8988T (cell line): ENCODE measurements at regions not wholly inside any gene's neighbourhood (a gene's known extent, or its start where the extent isn't known, plus 50 kb on each side); places are given as distances from the start of the nearest gene placed in this dataset.

Source experiments
- DNase-seq: peaks from one replicate; pipeline ENCODE4 v3.0.0; 2011

DNA sequence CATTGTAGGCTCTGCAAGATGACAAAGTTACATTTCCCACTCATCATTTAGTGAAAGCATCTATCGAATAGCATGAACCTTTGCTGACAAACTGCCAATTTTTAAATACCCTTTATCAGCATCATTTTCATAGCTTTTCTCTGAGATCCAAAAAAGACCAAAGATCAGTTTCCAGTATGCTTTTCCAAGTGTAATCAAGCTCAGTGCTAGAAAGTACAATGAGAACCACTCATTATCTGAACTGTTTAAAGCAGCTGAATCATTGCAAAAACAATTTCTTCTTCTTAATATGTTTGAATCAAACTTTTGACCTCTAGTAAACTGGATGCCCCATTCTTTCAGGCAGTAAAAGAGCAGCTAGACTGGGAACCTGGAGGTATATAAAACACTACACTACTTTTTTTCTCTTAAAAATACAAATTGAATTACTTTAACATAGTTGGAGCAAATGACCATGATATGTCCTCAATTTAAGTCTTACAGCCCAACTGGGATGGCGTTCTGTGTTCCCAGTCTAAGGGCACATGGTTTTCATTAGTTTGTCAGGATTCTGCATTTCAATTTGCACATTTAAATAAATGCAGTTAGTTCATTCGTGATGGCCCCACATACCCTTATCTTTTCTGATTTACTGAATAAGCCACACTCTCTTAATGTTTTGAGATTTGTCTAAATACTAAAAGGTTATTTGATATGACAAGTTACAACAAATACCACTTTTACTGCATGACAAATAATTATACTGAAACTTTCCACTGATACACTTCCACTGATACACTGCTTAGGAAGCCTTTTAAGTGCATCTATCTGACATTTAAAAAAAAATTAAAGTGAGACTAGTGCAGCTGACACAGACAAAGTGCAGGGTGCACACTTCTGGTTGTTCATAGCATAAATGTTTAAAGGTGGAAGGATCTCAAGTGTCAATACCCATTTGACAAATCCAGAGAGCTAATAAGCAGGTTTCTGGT is 146.0 kb upstream of the FRMD4B start:
- no peak for DNase-seq

DNA sequence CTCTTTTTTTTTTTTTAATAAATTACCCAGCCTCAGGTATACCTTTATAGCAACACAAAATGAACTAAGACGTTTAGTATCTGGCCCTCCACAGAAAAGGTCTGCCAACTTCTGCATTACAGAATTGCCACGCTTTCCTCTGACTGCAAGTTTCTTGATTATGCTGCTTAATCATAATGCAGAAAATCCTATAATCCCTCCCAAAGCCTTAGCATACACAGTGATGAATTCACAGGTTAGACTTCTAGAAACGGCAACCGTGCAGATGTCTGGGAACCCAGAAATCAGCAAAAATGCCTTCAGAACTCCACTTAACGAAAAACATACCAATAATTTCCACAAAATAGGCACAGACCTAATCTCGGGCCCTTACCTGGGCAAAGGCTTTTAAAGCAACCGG is 144.7 kb upstream of the FRMD4B start:
- DNase-seq = no peak

DNA sequence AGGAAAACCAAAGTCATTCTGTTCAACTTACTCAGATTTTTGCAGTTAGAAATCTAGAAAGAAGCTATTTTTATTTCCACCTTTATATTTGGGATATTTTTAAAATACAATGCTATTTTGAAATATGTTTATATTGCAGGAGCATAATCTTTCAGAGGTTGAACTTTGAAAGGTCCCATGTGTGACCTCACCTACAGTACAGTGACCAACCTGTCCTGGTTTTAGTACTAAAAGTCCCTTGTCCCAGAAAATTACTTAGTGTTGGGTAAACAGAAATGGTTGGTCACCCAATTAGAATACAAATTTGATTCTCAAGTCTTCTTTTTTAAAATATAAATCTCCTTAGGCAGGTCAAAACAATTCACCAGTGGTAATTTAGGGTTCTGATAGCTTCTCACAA is 141.6 kb upstream of the FRMD4B start:
- no peak for DNase-seq

DNA sequence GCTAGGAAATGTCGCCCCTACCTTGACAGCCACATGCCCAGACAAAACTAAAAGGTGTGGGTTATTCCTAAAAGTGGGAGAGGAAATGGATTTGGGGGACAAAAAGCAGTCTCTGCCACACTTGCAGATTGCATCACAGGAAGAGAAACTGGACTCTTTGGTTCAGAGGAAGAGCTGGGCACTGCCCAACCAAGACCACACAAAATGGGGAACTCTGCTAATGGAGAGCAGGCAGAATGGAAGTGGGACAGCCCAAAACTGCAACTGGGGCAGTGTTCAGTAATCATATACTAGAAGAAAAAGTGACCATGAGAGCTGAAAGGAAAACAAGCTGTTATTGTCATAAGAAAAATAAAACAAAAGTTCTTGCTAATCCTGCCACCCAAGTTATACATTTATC is 138.9 kb upstream of the FRMD4B start:
- no peak for DNase-seq

DNA sequence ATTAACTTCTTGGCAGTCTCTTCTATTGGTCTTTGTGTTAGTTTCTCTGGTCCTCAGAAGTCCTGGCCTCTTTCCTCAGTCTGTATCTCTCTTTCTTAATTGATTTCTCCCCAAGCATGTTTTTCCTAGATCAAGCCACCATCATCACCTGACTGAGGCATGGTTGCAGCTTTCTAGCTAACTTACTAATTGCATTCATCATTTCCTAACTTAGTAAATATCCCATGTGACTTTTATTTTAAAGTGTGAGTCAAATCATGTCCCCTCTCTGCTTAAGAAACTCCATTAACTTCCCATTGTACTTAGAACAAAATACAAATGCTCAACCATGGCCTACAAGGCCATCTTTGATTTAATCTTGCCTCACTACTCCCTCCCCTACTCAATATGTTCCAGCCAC is 135.4 kb upstream of the FRMD4B start:
- DNase-seq = no peak

DNA sequence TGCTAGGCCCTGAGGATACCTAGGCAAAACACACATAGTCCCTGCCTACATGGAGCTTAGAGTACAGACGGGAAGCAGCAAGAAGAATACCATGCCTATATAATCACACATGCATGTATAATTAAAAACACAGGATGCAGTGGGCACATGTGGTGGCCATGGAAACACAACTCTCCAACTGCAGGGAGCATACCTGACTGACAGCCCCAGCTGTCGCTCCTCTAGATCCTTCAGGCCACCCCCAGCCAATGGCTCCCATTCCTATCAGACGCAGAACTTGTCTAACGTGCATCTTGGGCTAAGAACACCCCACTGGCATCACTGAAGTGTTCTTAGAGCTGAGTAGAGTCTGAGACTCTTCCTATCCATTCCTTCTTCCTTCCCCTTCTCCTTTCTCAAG is 125.5 kb upstream of the FRMD4B start:
- DNase-seq = no peak

DNA sequence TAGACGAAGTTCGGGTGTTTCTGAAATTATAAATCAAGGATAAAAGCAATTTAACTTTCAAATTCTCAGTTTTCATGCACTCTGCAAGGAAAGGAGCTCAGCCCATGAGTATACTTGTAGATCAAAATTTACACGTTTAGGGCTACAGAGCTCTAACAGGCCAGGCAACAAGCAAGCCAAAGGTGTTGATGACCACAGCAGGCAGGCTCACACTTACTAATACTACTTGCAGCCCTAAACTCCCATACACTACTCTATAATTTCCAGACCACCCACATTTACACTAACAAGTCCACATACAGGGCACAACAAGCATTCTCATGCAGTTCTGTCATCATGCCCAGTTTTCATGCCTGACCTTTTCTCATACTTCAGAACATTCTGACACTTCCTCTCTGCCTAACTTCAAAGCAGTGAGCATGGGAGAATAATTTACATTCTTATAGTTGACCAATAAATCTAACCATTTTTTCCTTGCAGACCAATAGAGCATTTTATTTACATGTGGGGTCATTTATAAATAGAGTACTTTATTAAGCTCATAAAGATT is 124.7 kb upstream of the FRMD4B start:
- DNase-seq = no peak

DNA sequence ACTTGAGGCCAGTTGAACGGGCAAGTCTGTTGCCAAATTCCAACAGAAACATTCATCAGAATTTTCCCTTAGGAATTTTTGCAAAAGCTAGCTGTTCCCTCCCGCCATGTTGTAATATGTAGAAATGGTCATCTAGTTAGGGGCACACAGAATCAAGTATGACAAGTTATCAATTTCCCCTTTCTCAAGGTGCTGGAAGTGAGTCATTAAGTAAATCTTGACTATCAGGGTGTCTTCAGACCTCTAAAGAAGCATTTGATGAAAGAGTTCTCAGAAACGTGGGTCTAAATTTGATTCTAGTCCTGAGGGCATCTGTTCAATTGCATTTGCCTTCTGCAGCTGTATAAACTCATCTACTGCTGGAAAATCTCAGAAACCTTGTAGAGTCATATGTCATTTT is 123.4 kb upstream of the FRMD4B start:
- no peak for DNase-seq

DNA sequence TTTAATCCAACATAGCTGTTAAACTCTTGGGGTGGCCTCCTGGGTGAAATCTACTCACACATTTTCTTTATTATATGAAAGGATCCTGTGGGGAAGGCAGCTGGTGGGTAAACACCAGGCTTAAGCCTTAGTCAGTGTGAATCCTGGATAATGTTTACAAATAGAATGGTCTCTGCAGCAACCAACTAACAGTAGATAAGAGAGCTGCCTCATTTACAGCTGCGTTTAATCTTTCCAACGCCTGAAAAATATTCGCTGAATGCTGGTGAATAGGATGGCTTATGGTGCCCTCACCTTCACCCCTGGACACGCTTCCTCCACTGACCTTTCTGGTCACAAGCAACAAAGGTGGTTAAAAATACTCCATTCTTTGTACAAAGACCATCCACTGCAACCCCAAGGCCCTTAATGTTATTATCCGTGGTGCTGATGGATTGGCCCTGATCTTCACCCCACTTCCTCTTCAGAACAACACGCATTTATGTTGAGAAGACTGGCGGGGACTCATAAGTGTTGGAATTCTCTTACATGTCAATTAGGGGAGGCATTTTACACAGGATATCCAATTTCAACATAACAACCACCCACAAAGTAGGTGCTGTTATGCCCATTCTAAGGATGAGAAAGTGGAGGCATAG is 120.0 kb upstream of the FRMD4B start:
- DNase-seq = no peak

DNA sequence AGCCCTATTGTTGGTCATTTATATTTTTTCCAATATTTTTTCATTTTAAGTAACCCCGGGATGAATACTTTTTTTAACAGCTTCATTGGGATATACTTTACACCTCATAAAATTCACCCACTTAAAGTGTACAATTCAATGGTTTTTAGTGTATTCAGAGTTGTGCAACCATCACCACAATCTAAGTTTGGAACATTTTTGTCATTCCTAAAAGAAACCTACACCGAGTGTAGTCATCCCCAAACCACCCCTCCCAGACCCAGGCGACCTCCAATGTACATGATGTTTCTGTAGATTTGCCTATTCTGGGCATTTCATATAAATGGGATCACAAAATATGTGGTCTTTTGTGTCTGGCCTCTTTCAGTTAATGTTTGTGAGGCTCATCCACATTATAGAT is 118.3 kb upstream of the FRMD4B start:
- DNase-seq = no peak

DNA sequence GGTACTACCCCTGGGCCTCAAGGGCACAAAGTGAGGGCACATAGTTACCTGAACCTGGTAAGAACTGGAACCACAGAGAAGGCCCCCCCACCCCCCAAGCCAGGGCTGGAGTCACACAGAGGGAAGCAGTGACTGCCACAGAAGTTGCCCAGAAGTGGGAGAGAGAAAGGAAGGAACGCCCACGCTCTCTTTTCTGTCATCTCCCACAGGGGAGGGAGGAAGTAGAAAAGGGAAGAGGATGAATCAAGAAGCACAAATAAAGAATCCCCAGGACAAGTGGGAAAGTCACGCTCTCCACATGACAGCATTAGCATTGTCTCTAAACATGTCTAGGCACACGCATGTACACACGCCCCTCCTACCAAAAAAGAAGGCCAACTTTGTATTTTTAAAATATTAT is 114.7 kb upstream of the FRMD4B start:
- DNase-seq = no peak

DNA sequence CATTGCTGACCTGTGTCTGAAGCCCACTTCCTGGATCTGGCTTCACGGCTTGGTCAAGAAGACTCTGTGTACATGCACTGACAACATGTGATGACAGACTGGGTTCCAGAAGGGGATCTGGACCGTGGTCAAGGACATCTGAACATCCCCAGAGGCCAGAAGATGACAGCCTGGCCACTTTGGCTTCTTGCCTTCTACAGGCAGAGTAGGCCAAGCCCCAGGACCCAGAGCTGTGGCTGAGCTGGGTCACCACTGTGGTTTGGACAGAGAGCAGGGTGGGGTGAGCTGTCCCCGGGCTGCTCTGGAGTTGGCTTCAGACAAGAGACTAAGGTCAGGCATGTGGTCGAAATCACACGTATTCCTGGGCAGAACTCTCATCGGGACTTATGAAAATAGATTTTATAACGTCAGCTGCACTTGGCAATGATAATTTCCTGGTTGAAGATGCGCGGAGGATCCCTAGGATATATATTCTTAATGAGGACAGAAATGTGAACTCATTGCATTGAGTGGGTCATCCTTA is 114.1 kb upstream of the FRMD4B start:
- DNase-seq = no peak

DNA sequence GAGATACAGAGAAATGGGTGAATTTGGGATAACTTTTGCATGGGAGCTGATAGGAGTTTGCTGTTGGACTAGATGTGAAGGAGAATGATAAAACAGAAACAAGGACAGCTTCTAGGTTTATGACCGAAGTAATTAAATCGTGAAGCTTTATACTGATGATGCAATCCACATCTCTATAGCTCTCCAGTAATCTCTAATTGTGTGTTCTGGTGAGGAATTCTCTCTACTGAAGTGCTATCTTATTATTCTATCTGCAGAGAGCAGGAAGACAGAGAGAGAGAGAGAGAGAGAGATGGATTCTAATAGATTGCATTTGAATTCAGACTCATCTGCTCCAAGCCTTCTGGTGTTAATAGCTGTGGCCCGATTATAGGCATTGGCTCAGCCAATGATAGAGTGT is 113.5 kb upstream of the FRMD4B start:
- DNase-seq = no peak

DNA sequence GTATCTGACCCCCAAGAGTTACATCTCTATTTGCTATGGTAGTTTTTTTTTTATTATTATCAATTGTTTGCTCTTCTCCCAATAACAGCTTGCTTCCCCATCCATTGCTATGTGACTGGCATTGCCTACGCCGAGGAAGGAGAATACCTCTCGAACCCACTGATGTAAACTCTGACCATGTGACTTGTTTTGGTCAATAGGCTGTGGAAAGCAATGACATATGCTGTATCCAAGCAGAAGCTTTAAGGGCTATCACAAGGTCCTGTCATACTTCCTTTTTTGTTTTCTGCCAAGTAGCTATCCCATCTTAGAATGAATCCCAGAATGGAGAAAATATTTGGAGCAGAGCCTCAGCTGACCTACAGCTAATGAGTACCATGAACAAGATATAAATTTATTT is 111.0 kb upstream of the FRMD4B start:
- no peak for DNase-seq

DNA sequence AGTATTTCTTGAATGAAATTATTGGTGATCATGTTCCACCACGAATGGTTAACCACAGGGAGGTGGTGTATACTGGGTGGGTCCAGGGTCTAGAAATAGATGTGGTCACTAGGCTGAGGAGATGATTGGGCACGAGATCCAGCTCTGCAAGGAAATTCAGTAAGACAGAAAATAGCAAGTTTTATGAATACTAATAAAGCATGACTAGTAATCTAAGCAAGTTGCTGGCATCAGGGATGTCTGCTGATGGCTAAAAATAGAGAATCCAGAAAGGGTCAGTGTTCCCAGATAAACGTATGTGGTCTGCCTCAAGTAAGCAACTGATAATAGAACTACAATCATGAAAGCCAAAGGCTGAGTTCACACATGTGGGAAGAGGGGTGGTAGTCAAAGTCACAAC is 108.3 kb upstream of the FRMD4B start:
- no peak for DNase-seq

DNA sequence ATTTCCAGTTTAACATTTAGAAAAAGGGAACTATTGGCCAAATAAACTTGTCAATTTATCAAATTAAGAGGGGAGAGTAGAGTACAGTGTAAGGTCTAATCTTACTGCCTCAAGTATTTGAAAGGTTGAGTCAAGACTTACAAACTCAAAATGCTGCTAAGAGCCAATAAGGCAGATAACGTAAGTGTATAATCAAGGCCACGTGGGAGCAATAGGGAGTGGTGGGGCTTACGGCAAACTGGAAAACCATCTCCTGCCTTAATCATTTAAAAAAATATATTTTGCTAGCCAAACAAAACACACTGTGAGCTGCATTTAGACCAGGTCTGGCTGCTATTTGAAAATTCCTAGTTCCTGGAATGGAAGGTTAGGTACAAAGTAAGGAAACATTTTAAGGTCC is 107.3 kb upstream of the FRMD4B start:
- no peak for DNase-seq

DNA sequence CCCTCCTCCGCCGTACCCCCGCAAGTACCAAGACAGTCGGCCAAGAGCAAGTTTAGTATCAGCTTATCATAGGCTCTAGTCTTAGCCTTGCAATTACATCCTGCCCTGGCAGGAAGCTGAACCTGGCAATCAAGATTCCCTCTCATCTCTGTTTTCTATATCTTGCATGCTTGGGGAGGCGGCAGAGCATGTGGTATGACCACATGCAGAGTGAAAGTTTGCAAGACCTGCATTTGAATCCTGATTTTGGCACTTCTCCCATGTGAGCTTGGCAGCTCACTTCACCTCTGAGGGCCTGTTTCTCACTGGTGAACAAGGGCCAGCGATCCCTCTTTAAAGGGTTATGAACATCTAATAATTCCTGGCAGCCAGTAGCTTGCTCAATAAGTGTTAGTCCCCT is 106.1 kb upstream of the FRMD4B start:
- DNase-seq = no peak

DNA sequence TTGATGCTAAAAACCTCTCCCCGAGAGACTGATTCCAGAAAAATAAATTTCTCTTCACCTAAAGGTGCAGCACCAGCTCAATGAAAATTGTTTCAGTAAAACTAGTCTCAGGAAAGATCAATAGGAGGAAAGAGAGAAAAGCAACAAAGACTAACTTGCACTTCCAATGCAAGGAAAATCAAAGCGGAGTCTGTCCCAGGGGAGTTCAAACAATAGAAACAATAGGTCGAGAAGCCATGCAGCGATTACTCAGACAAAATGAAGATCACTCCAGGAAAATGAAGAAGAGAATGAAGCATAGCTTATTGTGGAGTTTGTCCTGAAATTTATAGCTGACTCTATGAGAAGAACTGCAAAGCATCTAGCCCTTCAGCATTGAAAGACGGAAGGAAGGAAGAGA is 105.1 kb upstream of the FRMD4B start:
- no peak for DNase-seq

DNA sequence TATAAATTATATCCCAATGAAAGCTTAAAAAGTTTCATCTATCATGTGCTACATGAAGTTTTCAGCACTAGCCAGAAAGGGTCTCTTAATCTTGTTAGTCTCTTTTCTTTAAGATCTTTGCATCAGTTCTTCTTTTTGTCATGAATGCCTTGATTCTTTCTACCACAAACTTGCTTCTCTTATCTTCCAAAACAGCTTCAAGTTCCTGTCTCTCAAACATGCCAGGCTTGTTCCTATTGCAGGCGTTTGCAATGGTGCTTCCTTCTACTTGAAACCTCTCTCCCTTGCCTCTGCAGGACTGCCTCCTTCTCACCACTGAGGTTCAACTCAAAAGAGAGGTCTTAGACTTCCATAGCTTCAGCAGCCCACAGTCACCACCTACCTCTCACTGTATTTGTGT is 104.3 kb upstream of the FRMD4B start:
- DNase-seq = no peak

DNA sequence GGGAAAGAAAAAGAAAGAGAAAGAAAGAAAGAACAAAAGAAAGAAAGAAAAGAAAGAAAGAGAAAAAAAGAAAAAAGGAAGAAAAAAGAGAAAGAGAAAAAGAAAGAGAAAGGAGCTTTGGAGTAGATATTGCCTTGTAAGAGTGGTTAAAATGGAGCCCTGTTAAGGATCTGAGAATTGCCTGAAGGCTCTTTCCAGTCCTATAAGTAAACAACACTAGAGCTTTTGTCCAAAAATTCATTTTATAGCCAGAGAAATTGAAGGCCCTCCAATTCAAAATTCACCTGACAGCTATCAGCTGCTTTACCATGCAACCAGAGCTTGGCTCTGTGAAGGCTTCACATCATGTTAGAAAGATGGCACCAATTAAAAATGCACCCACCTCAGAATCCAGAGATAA is 102.1 kb upstream of the FRMD4B start:
- no peak for DNase-seq

DNA sequence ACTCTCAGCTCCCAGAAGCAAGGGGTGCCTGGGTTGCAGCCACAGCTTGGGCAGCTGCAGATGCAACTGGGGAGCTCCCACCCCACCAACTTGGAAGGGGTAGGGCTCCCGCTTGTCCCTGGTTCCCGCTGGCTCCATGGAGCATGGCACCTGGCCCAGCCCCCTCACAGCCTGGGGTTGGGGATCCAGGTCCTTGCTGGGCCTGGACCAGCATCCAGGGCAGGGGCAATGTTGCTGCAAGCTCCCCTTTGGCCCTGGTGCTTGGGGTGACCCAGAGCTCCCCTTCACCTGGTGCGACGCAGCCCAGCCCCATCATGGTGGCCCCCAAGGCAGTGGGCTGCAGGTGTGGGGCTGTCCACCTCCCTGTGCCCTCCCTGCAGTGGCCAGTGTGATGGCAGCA is 99.6 kb upstream of the FRMD4B start:
- no peak for DNase-seq

DNA sequence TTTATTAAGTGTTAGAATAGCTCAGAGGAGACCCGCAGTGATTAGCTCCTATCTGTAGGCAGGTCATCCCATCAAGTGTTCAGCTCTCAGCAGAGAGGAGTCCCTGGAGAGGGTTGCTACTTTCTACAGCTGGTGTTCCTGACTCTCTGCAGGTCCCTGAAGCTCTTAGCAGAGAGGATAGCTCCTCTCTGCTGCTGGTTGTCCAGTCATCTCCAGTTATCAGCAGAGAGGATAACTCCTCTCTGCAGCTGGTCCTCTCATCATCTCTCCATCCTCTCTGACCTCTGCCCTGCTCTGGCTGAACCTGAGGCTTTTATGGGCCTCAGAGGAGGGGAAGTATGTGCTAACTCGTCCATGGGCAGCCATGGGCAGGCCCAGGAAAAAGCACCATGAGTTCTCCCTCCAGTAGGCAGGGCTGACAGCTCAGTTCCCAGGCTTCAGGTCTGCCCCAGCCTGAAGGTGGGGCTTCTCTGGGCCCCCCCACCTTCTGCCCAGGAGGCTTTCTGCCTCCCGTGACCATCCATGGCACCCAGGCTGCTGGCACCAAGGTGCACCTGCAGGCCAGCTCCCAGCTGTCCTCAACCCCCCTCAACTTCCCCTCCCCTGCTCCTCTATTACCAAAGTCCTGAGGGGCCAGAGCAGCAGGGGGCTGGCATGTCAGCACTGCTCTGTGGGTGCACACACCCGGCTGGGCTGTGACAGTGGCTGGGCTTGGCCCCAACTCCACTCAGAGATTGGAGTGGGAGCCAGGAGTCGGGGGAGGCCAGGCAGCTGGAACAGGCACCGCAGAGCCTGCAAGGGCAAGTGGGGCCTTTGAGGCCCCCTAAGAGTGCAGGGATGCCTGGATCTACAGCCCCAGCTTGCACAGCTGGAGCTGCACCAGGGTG is 98.9 kb upstream of the FRMD4B start:
- no peak for DNase-seq

DNA sequence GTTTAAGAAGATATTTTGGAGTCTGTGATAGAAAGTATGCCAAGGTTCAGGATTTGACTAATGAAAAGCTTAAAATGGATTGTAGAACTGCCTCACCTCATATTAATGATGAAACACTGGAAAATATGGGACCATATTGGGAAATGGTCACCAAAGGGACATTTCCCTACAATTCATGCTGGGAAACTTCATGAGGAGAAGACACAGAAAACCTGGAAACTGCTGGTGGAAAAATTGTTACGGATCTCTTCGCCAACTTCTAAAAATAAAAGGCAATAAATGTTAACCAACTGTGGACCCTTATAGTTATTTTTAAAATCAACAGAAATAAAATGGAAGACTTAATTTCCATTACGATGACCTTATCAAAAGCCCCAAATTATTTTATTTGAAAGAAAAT is 97.6 kb upstream of the FRMD4B start:
- DNase-seq = no peak
